Chondrocyte (in vitro differentiated cells): ENCODE measurements at regions not wholly inside any gene's neighbourhood (a gene's known extent, or its start where the extent isn't known, plus 50 kb on each side); places are given as distances from the start of the nearest gene placed in this dataset.

Experiments used
- DNase-seq: peaks from one replicate; pipeline ENCODE4 v3.0.0; 2021; ENCODE audit warnings: mixed read lengths, low spot score
- H3K27ac Mint-ChIP-seq: one replicate; pipeline ENCODE4 v1.8.0; 2021; ENCODE audit warnings: mild to moderate bottlenecking, moderate library complexity, mixed read lengths; ENCODE audit not compliant: unreplicated experiment
- H3K27me3 Mint-ChIP-seq: 2 replicates; pipeline ENCODE4 v1.8.0; 2021; ENCODE audit warnings: low read depth, mixed read lengths
- H3K36me3 Mint-ChIP-seq: 2 replicates; pipeline ENCODE4 v1.8.0; 2021; ENCODE audit warnings: low read depth, mixed read lengths
- H3K4me1 Mint-ChIP-seq: 2 replicates; pipeline ENCODE4 v1.8.0; 2021; ENCODE audit warnings: low read depth, mild to moderate bottlenecking, mixed read lengths
- H3K4me3 Mint-ChIP-seq: one replicate; pipeline ENCODE4 v1.8.0; 2021; ENCODE audit warnings: mild to moderate bottlenecking, moderate library complexity, mixed read lengths; ENCODE audit not compliant: unreplicated experiment
- H3K9me3 Mint-ChIP-seq: 2 replicates; pipeline ENCODE4 v1.8.0; 2021; ENCODE audit warnings: low read depth, mixed read lengths
- TF ChIP-seq, protein P1 (sequence below): fragments of 200-600 bp; sonication (generic); IDR thresholded peaks from 2 replicates; pipeline ENCODE4 v1.5.0; 2021; ENCODE audit warnings: antibody characterized with exemption, mild to moderate bottlenecking, moderate library complexity

DNA sequence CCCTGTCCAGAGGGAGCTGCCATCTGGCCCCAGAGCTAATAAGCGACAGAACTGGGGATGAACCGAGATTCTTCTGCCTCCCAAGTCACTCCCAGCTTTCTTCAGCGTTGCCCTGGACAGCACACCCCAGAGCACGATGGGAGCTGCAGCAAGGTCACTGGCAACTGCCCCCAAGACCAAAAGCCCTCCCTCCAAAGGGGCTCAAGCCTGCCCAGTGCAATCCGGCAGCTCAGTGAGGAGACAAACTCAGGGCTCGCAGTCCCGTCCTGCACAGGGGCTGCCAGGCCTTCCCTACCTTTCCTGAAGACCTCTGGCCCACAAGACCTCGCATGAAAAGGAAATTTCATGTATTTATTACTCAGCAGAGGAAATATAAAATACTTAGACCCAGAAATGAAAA is 174.8 kb downstream of the BCOR start:
- TF ChIP-seq, protein P1, sequence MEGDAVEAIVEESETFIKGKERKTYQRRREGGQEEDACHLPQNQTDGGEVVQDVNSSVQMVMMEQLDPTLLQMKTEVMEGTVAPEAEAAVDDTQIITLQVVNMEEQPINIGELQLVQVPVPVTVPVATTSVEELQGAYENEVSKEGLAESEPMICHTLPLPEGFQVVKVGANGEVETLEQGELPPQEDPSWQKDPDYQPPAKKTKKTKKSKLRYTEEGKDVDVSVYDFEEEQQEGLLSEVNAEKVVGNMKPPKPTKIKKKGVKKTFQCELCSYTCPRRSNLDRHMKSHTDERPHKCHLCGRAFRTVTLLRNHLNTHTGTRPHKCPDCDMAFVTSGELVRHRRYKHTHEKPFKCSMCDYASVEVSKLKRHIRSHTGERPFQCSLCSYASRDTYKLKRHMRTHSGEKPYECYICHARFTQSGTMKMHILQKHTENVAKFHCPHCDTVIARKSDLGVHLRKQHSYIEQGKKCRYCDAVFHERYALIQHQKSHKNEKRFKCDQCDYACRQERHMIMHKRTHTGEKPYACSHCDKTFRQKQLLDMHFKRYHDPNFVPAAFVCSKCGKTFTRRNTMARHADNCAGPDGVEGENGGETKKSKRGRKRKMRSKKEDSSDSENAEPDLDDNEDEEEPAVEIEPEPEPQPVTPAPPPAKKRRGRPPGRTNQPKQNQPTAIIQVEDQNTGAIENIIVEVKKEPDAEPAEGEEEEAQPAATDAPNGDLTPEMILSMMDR = no peak
- DNase-seq = no peak
- Mint-ChIP-seq H3K9me3 (peaks cover 5% of the 10 kb centered on the region), H3K27ac (no peak overlapping the region), H3K36me3 (no peaks in the 10 kb centered on the region), H3K4me1 (no peaks in the 10 kb centered on the region), H3K27me3 (no peaks in the 10 kb centered on the region), H3K4me3 (no peak overlapping the region)

DNA sequence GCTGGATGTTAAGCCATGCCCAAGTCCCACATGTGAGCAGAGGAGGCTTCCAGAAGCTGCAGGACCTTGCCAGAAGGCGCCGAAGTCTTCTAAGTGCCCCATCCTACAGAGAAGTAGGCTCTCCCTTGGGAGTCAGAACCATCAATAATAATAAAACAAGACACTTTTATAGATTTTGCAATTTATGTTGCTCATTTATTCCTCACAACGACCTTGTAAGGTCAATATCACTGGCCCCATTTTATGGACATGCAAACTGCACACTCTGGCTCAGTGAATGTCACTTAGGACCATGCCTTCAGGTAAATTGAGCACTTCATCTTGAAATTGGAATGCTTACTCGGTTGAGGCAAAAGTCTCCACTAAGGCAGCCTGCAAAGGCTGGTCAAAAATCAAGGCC is 170.4 kb downstream of the BCOR start:
- Mint-ChIP-seq H3K4me3 (no peak overlapping the region), H3K9me3 (peaks cover 4% of the 10 kb centered on the region), H3K4me1 (peaks cover 9% of the 10 kb centered on the region), H3K27ac (no peak overlapping the region), H3K27me3 (no peaks in the 10 kb centered on the region), H3K36me3 (no peaks in the 10 kb centered on the region)
- DNase-seq = no peak
- TF ChIP-seq, protein P1 = no peak

- Mint-ChIP-seq H3K9me3 (peaks cover 2% of the 10 kb centered on the region), H3K4me1 (peaks cover 9% of the 10 kb centered on the region), H3K27ac (no peak overlapping the region), H3K27me3 (no peaks in the 10 kb centered on the region), H3K4me3 (no peak overlapping the region), H3K36me3 (no peaks in the 10 kb centered on the region)
- TF ChIP-seq, protein P1 = no peak
- DNase-seq = no peak
Measured at GRCh38 chrX:39928704-39929378, 168.9 kb downstream of the BCOR start.

DNA sequence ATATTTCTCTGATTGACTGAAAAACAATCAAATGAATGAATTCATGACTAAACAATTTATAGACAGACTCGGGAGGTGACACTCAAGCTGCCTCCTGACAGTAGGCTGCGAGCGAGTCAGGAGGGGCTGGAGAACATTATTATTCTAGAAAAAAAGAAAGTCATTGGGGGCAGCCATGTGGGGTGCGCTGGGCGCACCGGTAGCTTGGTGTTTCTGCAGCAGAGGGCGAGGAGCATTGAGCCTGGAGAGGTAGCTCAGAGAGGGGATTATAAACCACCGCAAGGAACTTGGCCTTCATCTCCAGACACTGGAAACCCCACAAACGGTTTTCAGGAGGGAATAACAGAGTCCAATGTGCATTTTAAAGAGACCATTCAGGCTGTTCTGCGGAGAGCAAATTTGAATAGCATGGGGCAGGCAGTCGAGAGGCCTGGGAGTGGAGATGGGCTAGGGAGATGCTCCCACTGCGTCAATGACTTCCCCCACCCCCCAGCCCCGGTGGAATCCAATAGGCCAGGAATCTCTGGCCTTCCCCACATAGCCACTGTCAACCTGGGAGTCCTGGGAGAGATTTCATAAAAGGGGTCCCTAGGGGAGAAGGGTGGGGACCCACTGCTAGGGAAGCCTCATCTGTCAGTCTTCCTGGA is 168.3 kb downstream of the BCOR start:
- Mint-ChIP-seq H3K9me3 (peaks cover 2% of the 10 kb centered on the region), H3K36me3 (no peaks in the 10 kb centered on the region), H3K27ac (no peak overlapping the region), H3K27me3 (no peaks in the 10 kb centered on the region), H3K4me1 (peaks cover 9% of the 10 kb centered on the region), H3K4me3 (no peak overlapping the region)
- DNase-seq = no peak
- TF ChIP-seq, protein P1 = no peak

GRCh38 chrX:39930786-39931528 is 166.8 kb downstream of the BCOR start:
- H3K36me3 Mint-ChIP-seq = no peaks in the 10 kb centered on the region
- no peak overlapping the region for H3K27ac Mint-ChIP-seq
- TF ChIP-seq, protein P1 = no peak
- H3K27me3 Mint-ChIP-seq = no peaks in the 10 kb centered on the region
- DNase-seq = no peak
- H3K9me3 Mint-ChIP-seq = peaks cover 2% of the 10 kb centered on the region
- no peak overlapping the region for H3K4me3 Mint-ChIP-seq
- peaks cover 9% of the 10 kb centered on the region for H3K4me1 Mint-ChIP-seq
